ENCODE measurements at regions not wholly inside any gene's neighbourhood (a gene's known extent, or its start where the extent isn't known, plus 50 kb on each side); places are given as distances from the start of the nearest gene placed in this dataset.

- H3K9ac ChIP-seq (ENCODE audit: low read length) = no peak overlapping the region
- no peak overlapping the region for H3K27ac ChIP-seq (ENCODE audit: low read length)
- H2AFZ ChIP-seq (ENCODE audit: low read length) = no peak overlapping the region
- TF ChIP-seq EZH2 (optimal IDR thresholded peaks at IDR 0.05; ENCODE audit: low read depth, low read length) (no peak), EZH2phosphoT487 (IDR thresholded peaks at IDR 0.05; ENCODE audit: low read length) (no peak)
- TF ChIP-seq, protein P1, sequence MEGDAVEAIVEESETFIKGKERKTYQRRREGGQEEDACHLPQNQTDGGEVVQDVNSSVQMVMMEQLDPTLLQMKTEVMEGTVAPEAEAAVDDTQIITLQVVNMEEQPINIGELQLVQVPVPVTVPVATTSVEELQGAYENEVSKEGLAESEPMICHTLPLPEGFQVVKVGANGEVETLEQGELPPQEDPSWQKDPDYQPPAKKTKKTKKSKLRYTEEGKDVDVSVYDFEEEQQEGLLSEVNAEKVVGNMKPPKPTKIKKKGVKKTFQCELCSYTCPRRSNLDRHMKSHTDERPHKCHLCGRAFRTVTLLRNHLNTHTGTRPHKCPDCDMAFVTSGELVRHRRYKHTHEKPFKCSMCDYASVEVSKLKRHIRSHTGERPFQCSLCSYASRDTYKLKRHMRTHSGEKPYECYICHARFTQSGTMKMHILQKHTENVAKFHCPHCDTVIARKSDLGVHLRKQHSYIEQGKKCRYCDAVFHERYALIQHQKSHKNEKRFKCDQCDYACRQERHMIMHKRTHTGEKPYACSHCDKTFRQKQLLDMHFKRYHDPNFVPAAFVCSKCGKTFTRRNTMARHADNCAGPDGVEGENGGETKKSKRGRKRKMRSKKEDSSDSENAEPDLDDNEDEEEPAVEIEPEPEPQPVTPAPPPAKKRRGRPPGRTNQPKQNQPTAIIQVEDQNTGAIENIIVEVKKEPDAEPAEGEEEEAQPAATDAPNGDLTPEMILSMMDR (IDR thresholded peaks at IDR 0.05; ENCODE audit: low read length) = no peak
- no peaks in the 10 kb centered on the region for H3K4me1 ChIP-seq (ENCODE audit: low read length)
- no peak overlapping the region for H3K4me3 ChIP-seq (ENCODE audit: low read length)
- H4K20me1 ChIP-seq (ENCODE audit: insufficient read depth, low read length) = no peaks in the 10 kb centered on the region
- no peaks in the 10 kb centered on the region for H3F3A ChIP-seq (ENCODE audit: insufficient read depth, low read length)
- H3K36me3 ChIP-seq (replicated peaks; ENCODE audit: insufficient read depth, low read length) = no peaks in the 10 kb centered on the region
- H3K79me2 ChIP-seq (ENCODE audit: low read length) = no peaks in the 10 kb centered on the region
- H3K4me2 ChIP-seq (ENCODE audit: low read depth, low read length) = no peak overlapping the region
- H3K9me3 ChIP-seq (replicated peaks; ENCODE audit: insufficient read depth, low read length) = no peaks in the 10 kb centered on the region
- no peaks in the 10 kb centered on the region for H3K27me3 ChIP-seq (replicated peaks; ENCODE audit: insufficient read depth, low read length)
- no peaks in the 10 kb centered on the region for H3K9me2 ChIP-seq (replicated peaks; ENCODE audit: insufficient read depth, low read length)
- no peak for DNase-seq
These were observed 68.1 kb upstream of the PLEKHG7 start for GRCh38 chr12:92634730-92635129.

GRCh38 chr12:92634202-92634601 lies 68.6 kb upstream of the PLEKHG7 start:
- no peaks in the 10 kb centered on the region for H3F3A ChIP-seq (ENCODE audit: insufficient read depth, low read length)
- no peaks in the 10 kb centered on the region for H3K9me2 ChIP-seq (replicated peaks; ENCODE audit: insufficient read depth, low read length)
- H3K79me2 ChIP-seq (ENCODE audit: low read length) = no peaks in the 10 kb centered on the region
- H3K4me1 ChIP-seq (ENCODE audit: low read length) = no peaks in the 10 kb centered on the region
- H3K27me3 ChIP-seq (replicated peaks; ENCODE audit: insufficient read depth, low read length) = no peaks in the 10 kb centered on the region
- no peak overlapping the region for H3K4me3 ChIP-seq (ENCODE audit: low read length)
- no peak overlapping the region for H3K27ac ChIP-seq (ENCODE audit: low read length)
- H3K4me2 ChIP-seq (ENCODE audit: low read depth, low read length) = no peak overlapping the region
- DNase-seq = no peak
- no peak overlapping the region for H2AFZ ChIP-seq (ENCODE audit: low read length)
- H3K36me3 ChIP-seq (replicated peaks; ENCODE audit: insufficient read depth, low read length) = no peaks in the 10 kb centered on the region
- H4K20me1 ChIP-seq (ENCODE audit: insufficient read depth, low read length) = no peaks in the 10 kb centered on the region
- TF ChIP-seq, protein P1 (IDR thresholded peaks at IDR 0.05; ENCODE audit: low read length) = no peak
- TF ChIP-seq EZH2 (optimal IDR thresholded peaks at IDR 0.05; ENCODE audit: low read depth, low read length) = no peak
- TF ChIP-seq EZH2phosphoT487 (IDR thresholded peaks at IDR 0.05; ENCODE audit: low read length) = no peak
- no peaks in the 10 kb centered on the region for H3K9me3 ChIP-seq (replicated peaks; ENCODE audit: insufficient read depth, low read length)
- no peak overlapping the region for H3K9ac ChIP-seq (ENCODE audit: low read length)

DNA sequence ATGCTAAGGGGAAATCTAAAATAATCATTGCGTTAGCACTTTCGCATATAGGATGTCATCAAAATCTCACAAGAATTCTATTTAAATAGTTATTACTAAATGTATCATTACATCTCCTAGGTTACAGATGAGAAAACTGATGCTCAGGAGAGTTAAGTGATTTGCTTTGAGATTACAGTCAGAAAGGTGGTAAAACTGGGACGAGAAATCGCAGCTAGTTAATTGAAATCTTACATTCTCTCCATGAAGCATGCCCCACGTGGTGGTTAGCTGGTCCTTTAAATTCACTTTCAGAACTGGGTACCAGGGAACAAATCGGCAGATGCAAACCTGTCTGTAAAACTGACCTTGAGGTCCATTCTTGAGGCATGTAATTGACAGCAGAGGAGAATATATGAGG lies 71.8 kb upstream of the PLEKHG7 start:
- Histone ChIP-seq H2AFZ (ENCODE audit: low read length) (no peak overlapping the region), H3K4me3 (ENCODE audit: low read length) (no peak overlapping the region), H3K4me1 (ENCODE audit: low read length) (no peaks in the 10 kb centered on the region), H3K27ac (ENCODE audit: low read length) (no peak overlapping the region), H3K4me2 (ENCODE audit: low read depth, low read length) (no peak overlapping the region), H3K27me3 (replicated peaks; ENCODE audit: insufficient read depth, low read length) (no peaks in the 10 kb centered on the region), H3K9ac (ENCODE audit: low read length) (no peak overlapping the region), H3K9me3 (replicated peaks; ENCODE audit: insufficient read depth, low read length) (no peaks in the 10 kb centered on the region), H3K79me2 (ENCODE audit: low read length) (no peaks in the 10 kb centered on the region), H3K9me2 (replicated peaks; ENCODE audit: insufficient read depth, low read length) (no peaks in the 10 kb centered on the region), H3F3A (ENCODE audit: insufficient read depth, low read length) (no peaks in the 10 kb centered on the region), H3K36me3 (replicated peaks; ENCODE audit: insufficient read depth, low read length) (no peaks in the 10 kb centered on the region), H4K20me1 (ENCODE audit: insufficient read depth, low read length) (no peaks in the 10 kb centered on the region)
- no peak for TF ChIP-seq EZH2 (optimal IDR thresholded peaks at IDR 0.05; ENCODE audit: low read depth, low read length)
- TF ChIP-seq, protein P1 (IDR thresholded peaks at IDR 0.05; ENCODE audit: low read length) = no peak
- no peak for TF ChIP-seq EZH2phosphoT487 (IDR thresholded peaks at IDR 0.05; ENCODE audit: low read length)
- no peak for DNase-seq
